ENCODE measurements at regions not wholly inside any gene's neighbourhood (a gene's known extent, or its start where the extent isn't known, plus 50 kb on each side); places are given as distances from the start of the nearest gene placed in this dataset.

DNA sequence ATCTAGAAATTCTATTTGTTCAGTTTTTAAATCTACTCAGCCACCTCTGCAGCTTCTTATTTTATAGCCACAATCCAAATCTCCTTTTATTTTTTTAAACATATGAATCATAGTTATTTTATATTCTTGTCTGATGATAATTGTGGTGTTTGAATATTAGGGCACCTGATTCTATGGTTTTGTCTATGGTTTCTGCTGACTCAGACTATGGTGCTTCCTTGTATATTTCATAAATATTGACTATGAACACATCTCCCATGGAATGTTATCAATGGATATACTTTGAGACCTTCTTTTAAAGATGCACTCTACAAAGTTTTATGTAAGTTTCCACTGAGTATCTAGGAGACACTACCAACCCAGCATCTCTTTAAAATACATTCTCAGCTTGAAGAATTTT lies 1027.0 kb upstream of the AUTS2 start:
- no peak overlapping the region for H3K27ac Mint-ChIP-seq (ENCODE audit: unreplicated experiment)
- no peak overlapping the region for H3K4me3 Mint-ChIP-seq
- no peaks in the 10 kb centered on the region for H3K4me1 Mint-ChIP-seq
- no peaks in the 10 kb centered on the region for H3K36me3 Mint-ChIP-seq (ENCODE audit: low read depth)
- DNase-seq (ENCODE audit: low read depth, low spot score): no peak
- no peaks in the 10 kb centered on the region for H3K27me3 Mint-ChIP-seq (ENCODE audit: low read depth)
- peaks cover 3% of the 10 kb centered on the region for H3K9me3 Mint-ChIP-seq
- TF ChIP-seq, protein P1, sequence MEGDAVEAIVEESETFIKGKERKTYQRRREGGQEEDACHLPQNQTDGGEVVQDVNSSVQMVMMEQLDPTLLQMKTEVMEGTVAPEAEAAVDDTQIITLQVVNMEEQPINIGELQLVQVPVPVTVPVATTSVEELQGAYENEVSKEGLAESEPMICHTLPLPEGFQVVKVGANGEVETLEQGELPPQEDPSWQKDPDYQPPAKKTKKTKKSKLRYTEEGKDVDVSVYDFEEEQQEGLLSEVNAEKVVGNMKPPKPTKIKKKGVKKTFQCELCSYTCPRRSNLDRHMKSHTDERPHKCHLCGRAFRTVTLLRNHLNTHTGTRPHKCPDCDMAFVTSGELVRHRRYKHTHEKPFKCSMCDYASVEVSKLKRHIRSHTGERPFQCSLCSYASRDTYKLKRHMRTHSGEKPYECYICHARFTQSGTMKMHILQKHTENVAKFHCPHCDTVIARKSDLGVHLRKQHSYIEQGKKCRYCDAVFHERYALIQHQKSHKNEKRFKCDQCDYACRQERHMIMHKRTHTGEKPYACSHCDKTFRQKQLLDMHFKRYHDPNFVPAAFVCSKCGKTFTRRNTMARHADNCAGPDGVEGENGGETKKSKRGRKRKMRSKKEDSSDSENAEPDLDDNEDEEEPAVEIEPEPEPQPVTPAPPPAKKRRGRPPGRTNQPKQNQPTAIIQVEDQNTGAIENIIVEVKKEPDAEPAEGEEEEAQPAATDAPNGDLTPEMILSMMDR (conservative IDR thresholded peaks at IDR 0.05): no peak

- no peaks in the 10 kb centered on the region for H3K4me1 Mint-ChIP-seq
- no peak for DNase-seq (ENCODE audit: low read depth, low spot score)
- H3K36me3 Mint-ChIP-seq (ENCODE audit: low read depth): no peaks in the 10 kb centered on the region
- TF ChIP-seq, protein P1 (conservative IDR thresholded peaks at IDR 0.05): no peak
- no peak overlapping the region for H3K4me3 Mint-ChIP-seq
- H3K27ac Mint-ChIP-seq (ENCODE audit: unreplicated experiment): no peak overlapping the region
- H3K9me3 Mint-ChIP-seq: peaks cover 3% of the 10 kb centered on the region
- no peaks in the 10 kb centered on the region for H3K27me3 Mint-ChIP-seq (ENCODE audit: low read depth)
Measured at GRCh38 chr7:68573271-68574005, 1024.8 kb upstream of the AUTS2 start.

DNA sequence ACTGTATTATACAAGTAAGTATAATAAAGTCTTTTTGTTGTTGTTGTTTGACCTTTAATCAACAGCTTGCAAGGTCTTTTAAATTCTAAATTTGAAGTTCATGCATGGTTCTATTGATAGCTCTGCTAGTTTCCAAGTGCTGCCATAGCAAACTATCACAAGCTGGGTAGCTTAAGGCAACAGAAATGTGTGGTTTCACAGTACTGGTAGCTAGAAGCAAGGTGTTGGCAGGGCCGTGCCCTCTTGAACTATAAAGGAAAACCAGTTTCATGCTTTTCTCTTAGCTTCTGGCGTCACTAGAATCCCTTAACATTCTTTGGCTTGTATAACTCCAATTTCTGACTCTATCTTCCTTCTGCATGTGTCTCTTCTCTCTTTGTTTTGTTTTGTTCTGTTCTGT lies 1021.9 kb upstream of the AUTS2 start:
- TF ChIP-seq, protein P1 (conservative IDR thresholded peaks at IDR 0.05): no peak
- no peak for DNase-seq (ENCODE audit: low read depth, low spot score)
- Mint-ChIP-seq H3K27me3 (ENCODE audit: low read depth) (peaks cover 7% of the 10 kb centered on the region), H3K9me3 (peaks cover 5% of the 10 kb centered on the region), H3K4me1 (no peaks in the 10 kb centered on the region), H3K36me3 (ENCODE audit: low read depth) (no peaks in the 10 kb centered on the region), H3K27ac (ENCODE audit: unreplicated experiment) (no peak overlapping the region), H3K4me3 (no peak overlapping the region)

GRCh38 chr7:68581417-68581816 lies 1016.9 kb upstream of the AUTS2 start:
- H3K27me3 Mint-ChIP-seq (ENCODE audit: low read depth): peaks cover 13% of the 10 kb centered on the region
- no peaks in the 10 kb centered on the region for H3K36me3 Mint-ChIP-seq (ENCODE audit: low read depth)
- no peaks in the 10 kb centered on the region for H3K4me1 Mint-ChIP-seq
- TF ChIP-seq, protein P1 (conservative IDR thresholded peaks at IDR 0.05): no peak
- H3K4me3 Mint-ChIP-seq: no peak overlapping the region
- H3K9me3 Mint-ChIP-seq: peaks cover 7% of the 10 kb centered on the region
- no peak overlapping the region for H3K27ac Mint-ChIP-seq (ENCODE audit: unreplicated experiment)
- no peak for DNase-seq (ENCODE audit: low read depth, low spot score)

GRCh38 chr7:68587599-68587998 lies 1010.7 kb upstream of the AUTS2 start:
- no peak overlapping the region for H3K27ac Mint-ChIP-seq (ENCODE audit: unreplicated experiment)
- peaks cover 5% of the 10 kb centered on the region for H3K9me3 Mint-ChIP-seq
- H3K36me3 Mint-ChIP-seq (ENCODE audit: low read depth): no peaks in the 10 kb centered on the region
- H3K4me3 Mint-ChIP-seq: no peak overlapping the region
- TF ChIP-seq, protein P1 (conservative IDR thresholded peaks at IDR 0.05): no peak
- no peak for DNase-seq (ENCODE audit: low read depth, low spot score)
- H3K27me3 Mint-ChIP-seq (ENCODE audit: low read depth): peaks cover 7% of the 10 kb centered on the region
- H3K4me1 Mint-ChIP-seq: no peaks in the 10 kb centered on the region
